Peyer's patch (tissue), 4 donors: ENCODE measurements at regions not wholly inside any gene's neighbourhood (a gene's known extent, or its start where the extent isn't known, plus 50 kb on each side); places are given as distances from the start of the nearest gene placed in this dataset.

ENCODE experiments used
- CTCF ChIP-seq, 6 experiments: fragments of 450-650 bp in 4 of 6; fragments of 200-600 bp in 2 of 6; sonication (generic) in 1 of 6; IDR thresholded peaks; one replicate each; pipeline ENCODE4 v1.5.1; 2017 to 2019; ENCODE audit warnings: antibody characterized with exemption in 6 of 6, mild to moderate bottlenecking in 3 of 6, moderate library complexity in 1 of 6
- POLR2A ChIP-seq, 2 donors: fragments of 450-650 bp; IDR thresholded peaks; one replicate each; pipeline ENCODE4 v1.5.1; 2017; ENCODE audit warnings: antibody characterized with exemption in 2 of 2, mild to moderate bottlenecking in 2 of 2, moderate library complexity in 2 of 2

DNA sequence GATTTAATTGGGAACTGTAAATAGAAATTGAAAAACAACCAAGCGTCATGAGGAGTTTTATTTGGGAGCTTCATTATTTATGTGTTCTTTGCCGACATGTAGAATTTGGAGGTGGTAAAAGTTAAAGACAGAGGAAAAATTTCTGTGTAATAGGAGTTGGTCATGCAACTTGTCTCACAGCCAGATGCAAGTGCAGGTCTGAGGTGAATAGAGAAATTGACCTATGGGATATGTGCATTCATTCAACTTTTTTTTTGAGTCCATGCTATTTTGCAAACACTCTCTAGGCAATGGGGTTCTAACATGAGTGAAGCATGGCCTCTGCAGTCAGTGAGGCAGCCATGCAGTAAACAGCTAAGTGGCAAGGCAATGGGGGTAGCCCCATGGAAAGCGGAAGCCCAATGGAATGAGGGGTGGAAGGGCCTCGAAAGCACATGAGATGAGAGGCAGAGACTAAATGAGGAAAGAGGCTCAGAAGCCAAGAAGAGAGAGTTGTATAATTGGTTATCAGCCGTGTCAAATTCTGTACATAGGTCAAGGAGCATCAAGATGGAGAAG is 56.4 kb upstream of the NRIP1 start:
- TF ChIP-seq POLR2A (IDR thresholded peaks at IDR 0.05), result no peak
- TF ChIP-seq CTCF (IDR thresholded peaks at IDR 0.05), result no peak
